DOHH2 (cell line): ENCODE measurements at regions not wholly inside any gene's neighbourhood (a gene's known extent, or its start where the extent isn't known, plus 50 kb on each side); places are given as distances from the start of the nearest gene placed in this dataset.

Experiments
- H3F3A ChIP-seq: fragments of 200-600 bp; sonication (generic), shearing (Covaris generic); 2 replicates; pipeline ENCODE4 v1.6.0; 2016; ENCODE audit warnings: antibody characterized with exemption, mild to moderate bottlenecking; ENCODE audit not compliant: control insufficient read depth, insufficient read depth
- H3K27ac ChIP-seq: fragments of 200-600 bp; sonication (generic); 2 replicates; pipeline ENCODE4 v1.5.1; 2014; ENCODE audit warnings: low read depth, mild to moderate bottlenecking, low read length, moderate library complexity
- H3K27me3 ChIP-seq: fragments of 200-600 bp; sonication (generic); 2 replicates; pipeline ENCODE4 v1.6.1; 2014; ENCODE audit warnings: mild to moderate bottlenecking, low read length, mixed read lengths; ENCODE audit not compliant: control insufficient read depth
- H3K36me3 ChIP-seq: fragments of 200-600 bp; sonication (generic); 2 replicates; pipeline ENCODE4 v1.6.1; 2014; ENCODE audit warnings: mild to moderate bottlenecking, low read length, moderate library complexity, mixed read lengths; ENCODE audit not compliant: control insufficient read depth
- H3K4me1 ChIP-seq: fragments of 200-600 bp; sonication (generic); 2 replicates; pipeline ENCODE4 v1.6.1; 2014; ENCODE audit warnings: mild to moderate bottlenecking, low read length, mixed read lengths; ENCODE audit not compliant: control insufficient read depth
- H3K4me2 ChIP-seq: fragments of 200-600 bp; sonication (generic); 2 replicates; pipeline ENCODE4 v1.6.0; 2014; ENCODE audit warnings: mild to moderate bottlenecking, low read length, moderate library complexity
- H3K4me3 ChIP-seq: fragments of 200-600 bp; sonication (generic); 2 replicates; pipeline ENCODE4 v1.5.1; 2014; ENCODE audit warnings: mild to moderate bottlenecking, low read length, mixed read lengths
- H3K79me2 ChIP-seq: fragments of 200-600 bp; sonication (generic); 2 replicates; pipeline ENCODE4 v1.6.1; 2014; ENCODE audit warnings: mild to moderate bottlenecking, low read length, mixed read lengths; ENCODE audit not compliant: control insufficient read depth
- H3K9me2 ChIP-seq: fragments of 200-600 bp; sonication (generic); replicated peaks from 2 replicates; pipeline ENCODE4 v1.6.1; 2014; ENCODE audit warnings: mild to moderate bottlenecking, low read length, mixed read lengths; ENCODE audit not compliant: control insufficient read depth
- H3K9me3 ChIP-seq: fragments of 200-600 bp; sonication (generic); 2 replicates; pipeline ENCODE4 v1.6.1; 2014; ENCODE audit warnings: antibody characterized with exemption, low read length, mixed read lengths; ENCODE audit not compliant: control insufficient read depth, insufficient read depth
- H4K20me1 ChIP-seq: fragments of 200-600 bp; sonication (generic); 2 replicates; pipeline ENCODE4 v1.6.0; 2014; ENCODE audit warnings: low read depth, mild to moderate bottlenecking, antibody characterized with exemption, low read length, moderate library complexity; ENCODE audit not compliant: control insufficient read depth, insufficient read depth
- EZH2phosphoT487 ChIP-seq: fragments of 200-600 bp; sonication (generic); IDR thresholded peaks from 2 replicates; pipeline ENCODE4 v1.6.1; 2017; ENCODE audit warnings: borderline replicate concordance, mild to moderate bottlenecking, antibody characterized with exemption, low read length, moderate library complexity, mixed read lengths
- TF ChIP-seq, protein P1 (sequence below): fragments of 200-600 bp; sonication (generic); IDR thresholded peaks from one replicate; pipeline ENCODE4 v1.5.1; 2014; ENCODE audit warnings: antibody characterized with exemption, mild to moderate bottlenecking, low read depth, low read length; ENCODE audit not compliant: poor library complexity, severe bottlenecking

DNA sequence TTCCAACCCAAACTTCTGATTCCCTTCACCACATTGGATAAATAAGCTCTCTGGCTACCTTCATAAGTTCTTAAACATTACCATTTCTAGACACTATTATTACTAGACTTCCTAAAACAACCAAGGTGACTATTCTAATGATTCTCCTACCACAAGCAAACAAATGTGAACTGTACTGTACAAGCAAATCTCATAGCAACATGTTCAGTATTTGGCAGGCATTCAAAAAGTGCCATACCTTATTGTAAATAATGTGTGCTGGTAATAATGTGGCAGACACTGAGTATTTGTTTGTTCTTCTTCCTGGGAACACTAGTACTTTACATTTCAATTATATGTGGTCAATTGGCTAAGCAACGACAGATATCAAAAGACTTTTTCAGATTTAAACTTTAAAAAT lies 986.0 kb upstream of the SPRY2 start:
- Histone ChIP-seq H3K4me1 (no peaks in the 10 kb centered on the region), H3K27ac (no peak overlapping the region), H3K27me3 (no peaks in the 10 kb centered on the region), H3K9me2 (no peaks in the 10 kb centered on the region), H3K9me3 (peaks cover 5% of the 10 kb centered on the region; the same call in 1 of the 2 replicates), H3K36me3 (no peaks in the 10 kb centered on the region), H3F3A (no peaks in the 10 kb centered on the region), H3K4me3 (no peak overlapping the region), H3K4me2 (no peak overlapping the region), H3K79me2 (no peaks in the 10 kb centered on the region), H4K20me1 (no peaks in the 10 kb centered on the region)
- TF ChIP-seq EZH2phosphoT487 = no peak
- TF ChIP-seq, protein P1, sequence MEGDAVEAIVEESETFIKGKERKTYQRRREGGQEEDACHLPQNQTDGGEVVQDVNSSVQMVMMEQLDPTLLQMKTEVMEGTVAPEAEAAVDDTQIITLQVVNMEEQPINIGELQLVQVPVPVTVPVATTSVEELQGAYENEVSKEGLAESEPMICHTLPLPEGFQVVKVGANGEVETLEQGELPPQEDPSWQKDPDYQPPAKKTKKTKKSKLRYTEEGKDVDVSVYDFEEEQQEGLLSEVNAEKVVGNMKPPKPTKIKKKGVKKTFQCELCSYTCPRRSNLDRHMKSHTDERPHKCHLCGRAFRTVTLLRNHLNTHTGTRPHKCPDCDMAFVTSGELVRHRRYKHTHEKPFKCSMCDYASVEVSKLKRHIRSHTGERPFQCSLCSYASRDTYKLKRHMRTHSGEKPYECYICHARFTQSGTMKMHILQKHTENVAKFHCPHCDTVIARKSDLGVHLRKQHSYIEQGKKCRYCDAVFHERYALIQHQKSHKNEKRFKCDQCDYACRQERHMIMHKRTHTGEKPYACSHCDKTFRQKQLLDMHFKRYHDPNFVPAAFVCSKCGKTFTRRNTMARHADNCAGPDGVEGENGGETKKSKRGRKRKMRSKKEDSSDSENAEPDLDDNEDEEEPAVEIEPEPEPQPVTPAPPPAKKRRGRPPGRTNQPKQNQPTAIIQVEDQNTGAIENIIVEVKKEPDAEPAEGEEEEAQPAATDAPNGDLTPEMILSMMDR = no peak

DNA sequence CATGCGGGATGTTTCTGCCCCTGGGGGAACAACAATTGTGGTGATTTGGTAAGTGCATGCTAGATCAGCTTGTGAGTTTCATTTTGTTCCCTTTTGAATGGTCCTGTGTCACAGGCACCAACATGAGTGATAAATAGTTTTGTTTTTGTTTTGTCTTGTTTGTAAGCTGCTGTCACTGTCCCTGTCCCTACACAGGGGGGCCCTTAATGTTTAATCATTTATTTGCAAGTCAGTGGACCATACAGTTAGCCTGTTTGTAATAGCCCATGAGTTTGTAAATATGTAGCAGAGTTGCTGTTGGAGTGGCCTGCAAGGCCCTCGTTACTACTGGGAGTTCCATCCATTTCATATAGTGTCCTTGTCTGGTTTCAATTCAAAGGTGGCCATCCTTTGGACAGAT lies 979.6 kb upstream of the SPRY2 start:
- Histone ChIP-seq H3K36me3 (no peaks in the 10 kb centered on the region), H3F3A (no peaks in the 10 kb centered on the region), H3K4me1 (no peaks in the 10 kb centered on the region), H3K79me2 (no peaks in the 10 kb centered on the region), H3K9me2 (no peaks in the 10 kb centered on the region), H3K27me3 (no peaks in the 10 kb centered on the region), H3K4me3 (no peak overlapping the region), H3K27ac (no peak overlapping the region), H4K20me1 (no peaks in the 10 kb centered on the region), H3K9me3 (no peaks in the 10 kb centered on the region; the same call in 1 of the 2 replicates), H3K4me2 (no peak overlapping the region)
- TF ChIP-seq EZH2phosphoT487 = no peak
- TF ChIP-seq, protein P1 = no peak

DNA sequence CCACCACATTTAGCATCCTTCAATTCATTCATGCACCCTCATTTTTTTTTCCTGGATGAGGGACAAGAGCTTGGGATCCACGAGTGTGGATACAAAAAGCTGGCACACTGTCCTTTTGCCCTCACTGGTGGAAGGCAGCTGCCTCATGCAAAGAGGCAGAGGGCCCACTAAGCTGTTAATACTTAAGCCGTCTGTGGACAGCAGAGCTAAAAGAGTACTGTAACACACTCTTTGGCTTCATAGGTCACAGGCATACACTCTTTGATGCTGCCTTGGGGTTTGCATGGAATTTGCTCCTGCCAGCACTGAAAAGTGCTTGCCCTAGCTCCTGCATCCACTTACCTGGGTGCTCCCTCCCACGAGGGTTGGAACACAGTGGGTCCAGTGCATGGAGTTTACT lies 978.4 kb upstream of the SPRY2 start:
- no peaks in the 10 kb centered on the region for H3K9me2 ChIP-seq
- no peak overlapping the region for H3K4me2 ChIP-seq
- H3K27ac ChIP-seq = no peak overlapping the region
- H3K4me3 ChIP-seq = no peak overlapping the region
- H4K20me1 ChIP-seq = no peaks in the 10 kb centered on the region
- H3K27me3 ChIP-seq = no peaks in the 10 kb centered on the region
- H3K79me2 ChIP-seq = no peaks in the 10 kb centered on the region
- H3F3A ChIP-seq = no peaks in the 10 kb centered on the region
- H3K9me3 ChIP-seq = no peaks in the 10 kb centered on the region; the same call in 1 of the 2 replicates
- TF ChIP-seq, protein P1 = no peak
- TF ChIP-seq EZH2phosphoT487 = no peak
- no peaks in the 10 kb centered on the region for H3K36me3 ChIP-seq
- no peaks in the 10 kb centered on the region for H3K4me1 ChIP-seq
